ENCODE measurements at regions not wholly inside any gene's neighbourhood (a gene's known extent, or its start where the extent isn't known, plus 50 kb on each side); places are given as distances from the start of the nearest gene placed in this dataset.

DNA sequence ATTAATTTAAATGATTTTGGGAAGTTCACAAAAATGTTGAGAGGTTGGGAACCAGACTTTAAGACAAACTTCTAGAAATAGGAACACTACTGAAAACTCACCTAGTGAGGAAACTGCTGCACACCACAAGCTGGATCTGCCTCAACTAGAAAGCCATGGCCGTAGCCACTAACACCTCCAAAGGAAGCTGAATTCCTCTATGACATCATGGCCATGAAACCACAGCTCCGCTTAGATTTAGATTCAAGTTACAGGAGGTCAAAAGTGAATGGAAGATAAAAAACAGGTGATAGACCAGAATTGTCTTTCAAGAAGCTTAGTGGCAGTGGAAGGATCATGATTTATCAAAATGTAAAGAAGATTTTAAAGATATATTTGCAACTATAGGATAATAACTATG is 208.8 kb upstream of the ALG10 start:
- POLR2A ChIA-PET, result no interaction called here
- intact Hi-C loops (cut with micrococcal nuclease), result no loop called here
- no peak for ATAC-seq
- Histone ChIP-seq H3K9me3 (ENCODE audit: control insufficient read depth in 1 of 2, insufficient read depth in 1 of 2, low read depth in 1 of 2, low read length in 2 of 2) (peaks cover 5 to 25% of the 10 kb centered on the region in 2 experiments; a peak in 2 of 4 replicates), H3K27ac (ENCODE audit: low read depth, low read length) (no peak overlapping the region), H3K9me2 (ENCODE audit: insufficient read depth) (no peaks in the 10 kb centered on the region), H3K4me2 (ENCODE audit: low read length) (no peak overlapping the region), H3K4me1 (ENCODE audit: control insufficient read depth in 1 of 2, insufficient read depth in 2 of 2, low read length in 2 of 2) (no peaks in the 10 kb centered on the region), H4K20me1 (ENCODE audit: insufficient read depth) (no peaks in the 10 kb centered on the region), H3K27me3 (ENCODE audit: insufficient read depth, low read length) (no peaks in the 10 kb centered on the region), H2AFZ (ENCODE audit: low read depth, low read length, poor library complexity, severe bottlenecking) (no peak overlapping the region), H3K9ac (ENCODE audit: low read length) (no peak overlapping the region), H3K4me3 (replicated peaks in 1 of 2; ENCODE audit: low read depth in 1 of 2, low read length in 2 of 2) (no peak overlapping the region), H3K36me3 (ENCODE audit: control insufficient read depth in 1 of 2, insufficient read depth in 2 of 2, low read length in 2 of 2) (no peaks in the 10 kb centered on the region), H3K79me2 (ENCODE audit: insufficient read depth, low read length) (no peaks in the 10 kb centered on the region)
- BruUV-seq (replicated peaks), result no TSS peak
- no peak for DNase-seq (ENCODE audit: low read depth, low spot score)
- CTCF ChIA-PET, result no interaction called here
- RAD21 ChIA-PET (ENCODE audit: low non-redundant PET in 1 of 2, low total read pairs in 2 of 2, uncharacterized antibody in 2 of 2, unreplicated experiment in 2 of 2), result no interaction called here
- TF ChIP-seq, protein P1, sequence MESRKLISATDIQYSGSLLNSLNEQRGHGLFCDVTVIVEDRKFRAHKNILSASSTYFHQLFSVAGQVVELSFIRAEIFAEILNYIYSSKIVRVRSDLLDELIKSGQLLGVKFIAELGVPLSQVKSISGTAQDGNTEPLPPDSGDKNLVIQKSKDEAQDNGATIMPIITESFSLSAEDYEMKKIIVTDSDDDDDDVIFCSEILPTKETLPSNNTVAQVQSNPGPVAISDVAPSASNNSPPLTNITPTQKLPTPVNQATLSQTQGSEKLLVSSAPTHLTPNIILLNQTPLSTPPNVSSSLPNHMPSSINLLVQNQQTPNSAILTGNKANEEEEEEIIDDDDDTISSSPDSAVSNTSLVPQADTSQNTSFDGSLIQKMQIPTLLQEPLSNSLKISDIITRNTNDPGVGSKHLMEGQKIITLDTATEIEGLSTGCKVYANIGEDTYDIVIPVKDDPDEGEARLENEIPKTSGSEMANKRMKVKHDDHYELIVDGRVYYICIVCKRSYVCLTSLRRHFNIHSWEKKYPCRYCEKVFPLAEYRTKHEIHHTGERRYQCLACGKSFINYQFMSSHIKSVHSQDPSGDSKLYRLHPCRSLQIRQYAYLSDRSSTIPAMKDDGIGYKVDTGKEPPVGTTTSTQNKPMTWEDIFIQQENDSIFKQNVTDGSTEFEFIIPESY (IDR thresholded peaks at IDR 0.05; ENCODE audit: extremely low read depth, insufficient replicate concordance, low read length), result no peak
- no peak for TF ChIP-seq ZNF274 (IDR thresholded peaks at IDR 0.05; ENCODE audit: low read depth, low read length)
- no peak for TF ChIP-seq SP1 (IDR thresholded peaks at IDR 0.05; ENCODE audit: low read depth)
- no peak for TF ChIP-seq SRF (IDR thresholded peaks at IDR 0.05; ENCODE audit: low read depth)
- no peak for TF ChIP-seq POLR2A (IDR thresholded peaks at IDR 0.05; ENCODE audit: borderline replicate concordance, extremely low read depth, insufficient read depth, insufficient read length)
- no peak for TF ChIP-seq EZH2 (IDR thresholded peaks at IDR 0.05)
- TF ChIP-seq TCF7L2 (IDR thresholded peaks at IDR 0.05; ENCODE audit: borderline replicate concordance, extremely low read depth, insufficient read depth, insufficient read length), result no peak
- TF ChIP-seq POLR2AphosphoS5 (IDR thresholded peaks at IDR 0.05; ENCODE audit: low read depth, low read length), result no peak
- no peak for TF ChIP-seq ATF3 (IDR thresholded peaks at IDR 0.05)

All from HCT116 (cell line).